Transverse colon (tissue), 4 donors: ENCODE measurements at regions not wholly inside any gene's neighbourhood (a gene's known extent, or its start where the extent isn't known, plus 50 kb on each side); places are given as distances from the start of the nearest gene placed in this dataset.

Source experiments
- DNase-seq: peaks from one replicate; pipeline ENCODE4 v3.0.0-alpha.2; 2019
- H3K27ac ChIP-seq, 4 donors: fragments of 200-600 bp; sonication (generic); 2 replicates each; pipeline ENCODE4 v1.5.1; 2016 to 2018; ENCODE audit warnings: inconsistent platforms in 4 of 4
- H3K27me3 ChIP-seq: fragments of 200-600 bp; sonication (generic); 2 replicates; pipeline ENCODE4 v1.5.1; 2017; ENCODE audit warnings: inconsistent platforms
- H3K36me3 ChIP-seq, 4 donors: fragments of 200-600 bp; sonication (generic); 2 replicates each; pipeline ENCODE4 v1.5.1; 2017 to 2019; ENCODE audit warnings: inconsistent platforms in 4 of 4
- H3K4me1 ChIP-seq, 4 donors: fragments of 200-600 bp; sonication (generic); 2 replicates each; pipeline ENCODE4 v1.5.1; 2017 to 2020; ENCODE audit warnings: inconsistent platforms in 4 of 4
- H3K4me3 ChIP-seq, 4 donors: fragments of 200-600 bp; sonication (generic); 1 replicate in 1 of 4; 2 replicates in 3 of 4; pipeline versions ENCODE4 v1.5.1 to v1.6.1; 2017 to 2019; ENCODE audit warnings: inconsistent platforms in 4 of 4
- H3K9me3 ChIP-seq, 2 donors: fragments of 200-600 bp; sonication (generic); 2 replicates each; pipeline ENCODE4 v1.5.1; 2017 to 2019; ENCODE audit warnings: inconsistent platforms in 2 of 2
- CTCF ChIP-seq, 5 experiments: fragments of 200-600 bp in 3 of 5; fragments of 450-650 bp in 2 of 5; sonication (generic) in 3 of 5; IDR thresholded peaks; 1 replicate in 2 of 5; 2 replicates in 3 of 5; pipeline ENCODE4 v1.5.1; 2016 to 2017; ENCODE audit warnings: antibody characterized with exemption in 5 of 5, inconsistent platforms in 3 of 5, mild to moderate bottlenecking in 2 of 5, moderate library complexity in 1 of 5
- EP300 ChIP-seq: sonication (generic); formaldehyde crosslinking; IDR thresholded peaks from one replicate; pipeline ENCODE4 v1.6.1; 2017; ENCODE audit warnings: antibody characterized with exemption, low read depth
- POLR2A ChIP-seq: fragments of 450-650 bp; IDR thresholded peaks from one replicate; pipeline ENCODE4 v1.6.1; 2016; ENCODE audit warnings: antibody characterized with exemption, mild to moderate bottlenecking, moderate library complexity
- POLR2AphosphoS5 ChIP-seq, 3 donors: sonication (generic); formaldehyde crosslinking; IDR thresholded peaks; one replicate each; pipeline ENCODE4 v1.6.1; 2016; ENCODE audit warnings: antibody characterized with exemption in 3 of 3
- WGBS, 2 donors: methylation state at CpG; one replicate each; pipeline ENCODE4 v1.1.5; 2018; ENCODE audit warnings: low coverage in 1 of 2; 5-methylcytosine and 5-hydroxymethylcytosine counted together
- in situ Hi-C, 4 donors: fragments of 200-750 bp; cut with MboI; loops; one replicate each; pipeline versions ENCODE4 v1.15.0 to v1.15.1; 2017; ENCODE audit warnings: low sequenced_read_pairs in 3 of 4, low pct_ligation_motif_present in 1 of 4, low pct_unique_long_range_greater_than_20kb in 1 of 4
- intact Hi-C: fragments of 100-400 bp; cut with DNase I; formaldehyde crosslinking; loops from one replicate; pipeline ENCODE4 v1.15.1; 2023; ENCODE audit warnings: low total_unique reads

GRCh38 chr16:88322500-88322970, 60.2 kb upstream of the ZNF469 start:
- Histone ChIP-seq H3K4me1 (no peaks in the 10 kb centered on the region), H3K4me3 (no peak overlapping the region), H3K36me3 (no peaks in the 10 kb centered on the region), H3K27ac (no peak overlapping the region), H3K27me3 (peaks cover 3% of the 10 kb centered on the region), H3K9me3 (no peaks in the 10 kb centered on the region)
- 90% methylated on average over 19 of the region's 19 CpGs; no CpG with 5 or more reads in 1 of the 2 donors for WGBS, 2 donors
- no peak for DNase-seq
- intact Hi-C loops (no loop called here), in situ Hi-C loops (no loop called here)
- TF ChIP-seq POLR2AphosphoS5 (IDR thresholded peaks at IDR 0.05) (no peak), CTCF (IDR thresholded peaks at IDR 0.05) (no peak), POLR2A (no peak), EP300 (no peak)

GRCh38 chr16:88323041-88323440, 59.7 kb upstream of the ZNF469 start:
- intact Hi-C loops: no loop called here
- no peak for DNase-seq
- Histone ChIP-seq H3K27ac (no peak overlapping the region), H3K4me3 (no peak overlapping the region), H3K9me3 (no peaks in the 10 kb centered on the region), H3K27me3 (no peaks in the 10 kb centered on the region), H3K4me1 (no peaks in the 10 kb centered on the region), H3K36me3 (no peaks in the 10 kb centered on the region)
- TF ChIP-seq POLR2AphosphoS5 (IDR thresholded peaks at IDR 0.05) (no peak), EP300 (no peak), CTCF (IDR thresholded peaks at IDR 0.05) (no peak), POLR2A (no peak)
- in situ Hi-C loops: no loop called here
- 88% methylated on average over 6 of the region's 9 CpGs; no CpG with 5 or more reads in 1 of the 2 donors for WGBS, 2 donors

- no peaks in the 10 kb centered on the region for H3K9me3 ChIP-seq
- TF ChIP-seq CTCF (IDR thresholded peaks at IDR 0.05) (no peak), POLR2AphosphoS5 (IDR thresholded peaks at IDR 0.05) (no peak), POLR2A (no peak), EP300 (no peak)
Observed at GRCh38 chr16:88323546-88324330, 59.0 kb upstream of the ZNF469 start.

GRCh38 chr16:88325087-88325750, 57.5 kb upstream of the ZNF469 start:
- Histone ChIP-seq H3K27me3 (no peaks in the 10 kb centered on the region), H3K36me3 (no peaks in the 10 kb centered on the region), H3K4me1 (no peaks in the 10 kb centered on the region), H3K27ac (no peak overlapping the region), H3K4me3 (no peak overlapping the region), H3K9me3 (no peaks in the 10 kb centered on the region)
- WGBS, 2 donors: 83 to 92% methylated on average over 1 to 10 of the region's 15 CpGs
- TF ChIP-seq POLR2A (no peak), CTCF (IDR thresholded peaks at IDR 0.05) (no peak), EP300 (no peak), POLR2AphosphoS5 (IDR thresholded peaks at IDR 0.05) (no peak)
- in situ Hi-C loops (no loop called here), intact Hi-C loops (no loop called here)
- DNase-seq: no peak

More at GRCh38 chr16:88323546-88324330, 59.0 kb upstream of the ZNF469 start:
- no peaks in the 10 kb centered on the region for H3K27me3 ChIP-seq
- no peak for DNase-seq
- H3K27ac ChIP-seq: no peak overlapping the region
- no peak overlapping the region for H3K4me3 ChIP-seq
- in situ Hi-C loops (no loop called here), intact Hi-C loops (no loop called here)
- 91% methylated on average over 15 of the region's 15 CpGs; no CpG with 5 or more reads in 1 of the 2 donors for WGBS, 2 donors
- no peaks in the 10 kb centered on the region for H3K4me1 ChIP-seq
- no peaks in the 10 kb centered on the region for H3K36me3 ChIP-seq
